ENCODE measurements at regions not wholly inside any gene's neighbourhood (a gene's known extent, or its start where the extent isn't known, plus 50 kb on each side); places are given as distances from the start of the nearest gene placed in this dataset.

DNA sequence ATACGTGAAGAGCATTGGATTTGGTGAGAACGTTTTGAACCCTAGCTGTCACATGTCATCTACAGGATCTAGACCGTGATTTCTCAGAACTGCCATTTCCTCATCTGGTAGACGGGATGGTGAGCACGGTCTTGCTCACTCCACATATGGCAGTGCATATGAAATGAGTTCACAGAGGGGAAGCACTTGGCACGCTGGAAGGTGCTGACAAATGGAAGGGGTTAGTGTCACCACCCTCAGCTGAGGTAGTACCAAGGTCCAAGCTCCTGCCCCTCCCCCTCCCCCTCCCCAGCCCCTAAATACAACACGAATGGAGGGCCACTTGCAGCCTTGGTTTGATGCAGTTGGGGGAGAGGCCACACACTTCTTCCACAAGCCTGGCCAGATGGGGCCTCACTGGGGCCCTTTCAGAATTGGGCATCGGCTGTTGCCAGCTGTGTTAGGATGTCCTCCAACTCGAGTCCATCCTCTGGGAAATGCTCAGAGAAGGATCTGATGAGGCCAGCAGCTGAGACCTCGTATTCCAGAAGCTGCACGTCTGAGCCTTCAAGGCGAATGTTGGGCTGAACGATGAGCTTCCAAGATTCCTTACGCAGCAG is 322.4 kb downstream of the ANXA1 start:
- TF ChIP-seq, protein P1, sequence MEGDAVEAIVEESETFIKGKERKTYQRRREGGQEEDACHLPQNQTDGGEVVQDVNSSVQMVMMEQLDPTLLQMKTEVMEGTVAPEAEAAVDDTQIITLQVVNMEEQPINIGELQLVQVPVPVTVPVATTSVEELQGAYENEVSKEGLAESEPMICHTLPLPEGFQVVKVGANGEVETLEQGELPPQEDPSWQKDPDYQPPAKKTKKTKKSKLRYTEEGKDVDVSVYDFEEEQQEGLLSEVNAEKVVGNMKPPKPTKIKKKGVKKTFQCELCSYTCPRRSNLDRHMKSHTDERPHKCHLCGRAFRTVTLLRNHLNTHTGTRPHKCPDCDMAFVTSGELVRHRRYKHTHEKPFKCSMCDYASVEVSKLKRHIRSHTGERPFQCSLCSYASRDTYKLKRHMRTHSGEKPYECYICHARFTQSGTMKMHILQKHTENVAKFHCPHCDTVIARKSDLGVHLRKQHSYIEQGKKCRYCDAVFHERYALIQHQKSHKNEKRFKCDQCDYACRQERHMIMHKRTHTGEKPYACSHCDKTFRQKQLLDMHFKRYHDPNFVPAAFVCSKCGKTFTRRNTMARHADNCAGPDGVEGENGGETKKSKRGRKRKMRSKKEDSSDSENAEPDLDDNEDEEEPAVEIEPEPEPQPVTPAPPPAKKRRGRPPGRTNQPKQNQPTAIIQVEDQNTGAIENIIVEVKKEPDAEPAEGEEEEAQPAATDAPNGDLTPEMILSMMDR (conservative IDR thresholded peaks at IDR 0.05), result no peak
- DNase-seq (ENCODE audit: low read depth, low spot score), result no peak
- Mint-ChIP-seq H3K27me3 (ENCODE audit: low read depth) (no peaks in the 10 kb centered on the region), H3K4me3 (no peak overlapping the region), H3K27ac (ENCODE audit: unreplicated experiment) (no peak overlapping the region), H3K36me3 (ENCODE audit: low read depth) (no peaks in the 10 kb centered on the region), H3K4me1 (no peaks in the 10 kb centered on the region), H3K9me3 (peaks cover 9% of the 10 kb centered on the region)

DNA sequence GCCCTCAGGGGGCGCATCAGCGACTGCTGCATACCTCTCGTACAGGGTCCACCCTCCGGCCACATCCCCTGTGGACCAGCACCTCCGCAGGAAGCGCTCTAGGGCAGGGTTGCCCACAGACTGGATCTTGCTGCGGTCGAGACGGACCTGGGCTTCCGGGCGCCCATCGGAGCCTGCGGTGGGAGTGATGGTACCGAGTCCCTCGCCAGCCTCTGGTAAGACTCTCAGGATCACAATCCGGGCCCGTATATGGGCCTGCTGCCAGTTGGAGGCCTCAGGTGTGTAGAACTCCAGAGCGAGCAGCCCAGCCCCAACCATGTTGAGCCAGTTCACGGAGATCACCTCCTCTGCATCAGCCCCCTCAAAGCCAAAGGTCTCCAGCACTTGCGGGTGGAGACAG is 323.0 kb downstream of the ANXA1 start:
- H3K36me3 Mint-ChIP-seq (ENCODE audit: low read depth), result no peaks in the 10 kb centered on the region
- peaks cover 5% of the 10 kb centered on the region for H3K9me3 Mint-ChIP-seq
- TF ChIP-seq, protein P1 (conservative IDR thresholded peaks at IDR 0.05), result no peak
- no peak for DNase-seq (ENCODE audit: low read depth, low spot score)
- no peaks in the 10 kb centered on the region for H3K4me1 Mint-ChIP-seq
- no peak overlapping the region for H3K4me3 Mint-ChIP-seq
- H3K27me3 Mint-ChIP-seq (ENCODE audit: low read depth), result no peaks in the 10 kb centered on the region
- H3K27ac Mint-ChIP-seq (ENCODE audit: unreplicated experiment), result no peak overlapping the region

DNA sequence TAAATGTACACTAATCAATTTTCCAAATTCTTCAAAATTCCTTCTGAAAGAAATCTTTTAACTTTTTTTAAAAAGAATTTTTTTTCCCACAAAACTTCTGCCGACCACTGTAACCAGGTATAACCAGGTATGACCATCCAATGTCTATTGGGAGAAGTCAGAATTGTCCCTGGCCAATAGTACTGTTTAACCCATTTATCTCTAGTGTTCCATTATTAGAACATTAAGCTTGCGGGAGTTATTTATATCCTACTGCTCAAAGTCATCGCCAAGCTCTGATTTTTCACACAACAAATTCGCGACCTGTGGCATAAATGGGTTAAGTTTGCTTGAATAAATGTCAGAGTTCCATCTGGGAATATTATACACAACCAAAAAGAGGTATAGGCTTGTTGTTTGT is 343.2 kb downstream of the ANXA1 start:
- Mint-ChIP-seq H3K4me3 (no peak overlapping the region), H3K36me3 (ENCODE audit: low read depth) (no peaks in the 10 kb centered on the region), H3K9me3 (peaks cover 8% of the 10 kb centered on the region), H3K4me1 (no peaks in the 10 kb centered on the region), H3K27me3 (ENCODE audit: low read depth) (no peaks in the 10 kb centered on the region), H3K27ac (ENCODE audit: unreplicated experiment) (no peak overlapping the region)
- DNase-seq (ENCODE audit: low read depth, low spot score), result no peak
- TF ChIP-seq, protein P1 (conservative IDR thresholded peaks at IDR 0.05), result no peak

DNA sequence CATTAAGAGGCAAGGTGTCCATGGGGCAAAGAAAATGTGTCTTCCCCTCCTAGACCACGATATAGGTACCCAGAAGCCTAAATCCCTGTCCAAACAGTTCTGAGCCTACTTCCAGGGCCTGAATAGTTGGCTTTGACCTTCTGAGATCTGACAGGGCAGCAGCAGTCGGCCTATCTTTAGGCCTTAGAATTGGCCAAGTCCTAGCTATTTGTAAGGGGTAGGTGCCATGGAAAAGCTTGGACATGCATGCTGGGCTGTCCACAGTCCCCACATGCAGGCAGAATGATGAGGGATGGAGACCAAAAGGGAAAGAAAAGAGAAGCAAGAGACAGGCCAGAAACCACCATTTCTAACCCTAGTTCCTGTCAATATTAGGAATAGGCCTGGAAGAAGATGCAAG is 346.1 kb downstream of the ANXA1 start:
- no peak overlapping the region for H3K4me3 Mint-ChIP-seq
- H3K27me3 Mint-ChIP-seq (ENCODE audit: low read depth), result no peaks in the 10 kb centered on the region
- peaks cover 4% of the 10 kb centered on the region for H3K9me3 Mint-ChIP-seq
- H3K36me3 Mint-ChIP-seq (ENCODE audit: low read depth), result no peaks in the 10 kb centered on the region
- TF ChIP-seq, protein P1 (conservative IDR thresholded peaks at IDR 0.05), result no peak
- H3K27ac Mint-ChIP-seq (ENCODE audit: unreplicated experiment), result no peak overlapping the region
- no peaks in the 10 kb centered on the region for H3K4me1 Mint-ChIP-seq
- no peak for DNase-seq (ENCODE audit: low read depth, low spot score)

DNA sequence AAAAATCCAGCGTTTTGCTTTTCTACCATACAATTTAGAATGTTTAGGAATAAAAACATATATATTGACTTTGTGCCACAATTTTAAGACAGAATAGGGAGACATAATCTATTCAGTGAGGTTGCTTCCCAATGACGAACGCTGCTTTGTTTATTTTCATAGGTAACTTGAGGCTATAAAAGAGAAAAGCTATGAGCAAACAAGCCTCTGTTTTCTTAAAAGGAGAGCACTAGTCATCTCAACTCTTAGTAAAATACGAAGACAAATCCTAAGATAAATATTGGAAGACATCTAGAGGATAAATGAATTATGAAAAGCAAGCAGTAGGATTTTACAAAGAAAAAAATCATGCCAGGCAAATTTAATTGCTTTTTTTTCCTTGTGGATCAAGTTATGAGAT is 363.6 kb downstream of the ANXA1 start:
- DNase-seq (ENCODE audit: low read depth, low spot score), result no peak
- Mint-ChIP-seq H3K4me1 (no peaks in the 10 kb centered on the region), H3K36me3 (ENCODE audit: low read depth) (no peaks in the 10 kb centered on the region), H3K27ac (ENCODE audit: unreplicated experiment) (no peak overlapping the region), H3K27me3 (ENCODE audit: low read depth) (no peaks in the 10 kb centered on the region), H3K4me3 (no peak overlapping the region), H3K9me3 (peaks cover 3% of the 10 kb centered on the region)
- TF ChIP-seq, protein P1 (conservative IDR thresholded peaks at IDR 0.05), result no peak

Data from neural crest cell (in vitro differentiated cells).